Neutrophil (primary cell): ENCODE measurements at regions not wholly inside any gene's neighbourhood (a gene's known extent, or its start where the extent isn't known, plus 50 kb on each side); places are given as distances from the start of the nearest gene placed in this dataset.

Experiments used
- H3K27ac ChIP-seq: fragments of 200-600 bp; sonication (generic); 2 replicates; pipeline ENCODE4 v1.5.1; 2016; ENCODE audit warnings: mild to moderate bottlenecking, moderate library complexity
- H3K27me3 ChIP-seq: fragments of 200-600 bp; sonication (generic); 2 replicates; pipeline ENCODE4 v1.6.0; 2016; ENCODE audit warnings: mild to moderate bottlenecking
- H3K36me3 ChIP-seq: fragments of 200-600 bp; sonication (generic); 2 replicates; pipeline ENCODE4 v1.5.1; 2017
- H3K4me1 ChIP-seq, 2 experiments: fragments of 200-600 bp in 1 of 2; sonication (generic) in 1 of 2; 1 replicate in 1 of 2; 2 replicates in 1 of 2; pipeline versions ENCODE4 v1.5.1 to v1.6.1; 2013 to 2016; ENCODE audit warnings: low read depth in 1 of 2, low read length in 1 of 2, mild to moderate bottlenecking in 1 of 2, moderate library complexity in 1 of 2; ENCODE audit not compliant: control insufficient read depth in 1 of 2, insufficient read depth in 1 of 2
- H3K4me3 ChIP-seq, 2 experiments: fragments of 200-600 bp in 1 of 2; sonication (generic) in 1 of 2; 1 replicate in 1 of 2; 2 replicates in 1 of 2; pipeline ENCODE4 v1.5.1; 2013 to 2016; ENCODE audit warnings: low read depth in 1 of 2, low read length in 1 of 2, mild to moderate bottlenecking in 1 of 2, moderate library complexity in 1 of 2
- H3K9me3 ChIP-seq: fragments of 200-600 bp; sonication (generic); 2 replicates; pipeline ENCODE4 v1.5.1; 2016
- CTCF ChIP-seq: fragments of 200-600 bp; sonication (generic); IDR thresholded peaks from 2 replicates; pipeline ENCODE4 v1.5.1; 2016; ENCODE audit warnings: antibody characterized with exemption

- H3K9me3 ChIP-seq, result no peaks in the 10 kb centered on the region
- no peak overlapping the region for H3K27ac ChIP-seq
- no peaks in the 10 kb centered on the region for H3K36me3 ChIP-seq
- H3K4me1 ChIP-seq, result peaks cover 8 to 11% of the 10 kb centered on the region in 2 experiments
- TF ChIP-seq CTCF, result no peak
- H3K4me3 ChIP-seq, result no peak overlapping the region
- H3K27me3 ChIP-seq, result no peaks in the 10 kb centered on the region
Measured at GRCh38 chr6:14224359-14225103, 107.0 kb downstream of the CD83 start.

GRCh38 chr6:14226051-14226660 is 108.6 kb downstream of the CD83 start:
- Histone ChIP-seq H3K27me3 (no peaks in the 10 kb centered on the region), H3K9me3 (no peaks in the 10 kb centered on the region), H3K27ac (no peak overlapping the region), H3K36me3 (no peaks in the 10 kb centered on the region), H3K4me1 (peaks cover 8 to 11% of the 10 kb centered on the region in 2 experiments), H3K4me3 (no peak overlapping the region)
- no peak for TF ChIP-seq CTCF

GRCh38 chr6:14228571-14228970 is 111.0 kb downstream of the CD83 start:
- H3K36me3 ChIP-seq, result no peaks in the 10 kb centered on the region
- H3K4me3 ChIP-seq, result no peak overlapping the region
- no peak overlapping the region for H3K27ac ChIP-seq
- peaks cover 8 to 11% of the 10 kb centered on the region in 2 experiments for H3K4me1 ChIP-seq
- no peaks in the 10 kb centered on the region for H3K9me3 ChIP-seq
- TF ChIP-seq CTCF, result no peak
- H3K27me3 ChIP-seq, result no peaks in the 10 kb centered on the region

GRCh38 chr6:14231071-14231483 is 113.5 kb downstream of the CD83 start:
- Histone ChIP-seq H3K27me3 (no peaks in the 10 kb centered on the region), H3K27ac (no peak overlapping the region), H3K9me3 (no peaks in the 10 kb centered on the region), H3K4me1 (no peaks in the 10 kb centered on the region), H3K4me3 (no peak overlapping the region), H3K36me3 (no peaks in the 10 kb centered on the region)
- TF ChIP-seq CTCF, result no peak

- TF ChIP-seq CTCF, result no peak
- Histone ChIP-seq H3K27ac (no peak overlapping the region), H3K4me3 (no peak overlapping the region), H3K36me3 (no peaks in the 10 kb centered on the region), H3K9me3 (no peaks in the 10 kb centered on the region), H3K4me1 (no peaks in the 10 kb centered on the region), H3K27me3 (no peaks in the 10 kb centered on the region)
Measured at GRCh38 chr6:14231501-14232280, 114.1 kb downstream of the CD83 start.
